Left ventricle myocardium inferior (tissue), 1 donor: ENCODE measurements at regions not wholly inside any gene's neighbourhood (a gene's known extent, or its start where the extent isn't known, plus 50 kb on each side); places are given as distances from the start of the nearest gene placed in this dataset.

Experiments
- DNase-seq: peaks from one replicate; pipeline ENCODE4 v3.0.0-alpha.2; 2020
- H3K27ac ChIP-seq: fragments of 200-600 bp; replicated peaks from 2 replicates; pipeline ENCODE4 v1.8.0; 2021
- H3K27me3 ChIP-seq: fragments of 200-600 bp; 2 replicates; pipeline ENCODE4 v1.8.0; 2021; ENCODE audit warnings: low read depth
- H3K36me3 ChIP-seq: fragments of 200-600 bp; 2 replicates; pipeline ENCODE4 v1.8.0; 2021
- H3K4me1 ChIP-seq: fragments of 200-600 bp; 2 replicates; pipeline ENCODE4 v1.8.0; 2021
- H3K4me3 ChIP-seq: fragments of 200-600 bp; 2 replicates; pipeline ENCODE4 v1.8.0; 2021; ENCODE audit warnings: mild to moderate bottlenecking, moderate library complexity
- H3K9me3 ChIP-seq: fragments of 200-600 bp; replicated peaks from 2 replicates; pipeline ENCODE4 v1.8.0; 2021
- intact Hi-C: fragments of 100-400 bp; cut with micrococcal nuclease; formaldehyde crosslinking; loops from one replicate; pipeline ENCODE4 v1.11.0; 2022
- TF ChIP-seq, protein P1 (sequence below): fragments of 200-600 bp; IDR thresholded peaks from 2 replicates; pipeline ENCODE4 v1.8.0; 2021; ENCODE audit warnings: antibody characterized with exemption, mild to moderate bottlenecking, borderline replicate concordance
- donor health status: DM: no; HTN: yes; CAD: no; lungs with severe emphysema.

DNA sequence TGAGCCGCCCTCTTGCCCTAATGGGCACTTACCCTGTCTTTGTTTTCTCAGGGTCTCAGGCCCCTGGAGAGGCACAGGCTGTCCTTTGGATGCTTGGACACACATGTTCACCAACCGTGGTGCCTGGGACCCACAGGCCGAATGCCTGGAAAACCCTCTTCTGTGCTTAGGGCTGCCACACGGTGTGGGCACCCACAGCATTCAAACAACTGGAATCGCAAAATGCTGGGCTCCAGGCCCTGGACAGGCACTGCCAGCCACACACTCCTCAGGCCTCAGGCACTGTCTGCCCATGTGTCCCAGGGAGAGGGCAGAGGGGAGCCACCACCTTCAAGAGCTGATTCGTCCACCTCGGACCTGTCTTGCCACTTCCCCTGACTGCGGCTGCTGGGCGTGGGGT lies 123.1 kb upstream of the ACKR3 start:
- intact Hi-C loops = no loop called here
- Histone ChIP-seq H3K9me3 (peaks cover 17% of the 10 kb centered on the region), H3K36me3 (no peaks in the 10 kb centered on the region), H3K4me3 (no peak overlapping the region), H3K4me1 (no peaks in the 10 kb centered on the region), H3K27ac (no peak overlapping the region), H3K27me3 (peaks cover 2% of the 10 kb centered on the region)
- TF ChIP-seq, protein P1, sequence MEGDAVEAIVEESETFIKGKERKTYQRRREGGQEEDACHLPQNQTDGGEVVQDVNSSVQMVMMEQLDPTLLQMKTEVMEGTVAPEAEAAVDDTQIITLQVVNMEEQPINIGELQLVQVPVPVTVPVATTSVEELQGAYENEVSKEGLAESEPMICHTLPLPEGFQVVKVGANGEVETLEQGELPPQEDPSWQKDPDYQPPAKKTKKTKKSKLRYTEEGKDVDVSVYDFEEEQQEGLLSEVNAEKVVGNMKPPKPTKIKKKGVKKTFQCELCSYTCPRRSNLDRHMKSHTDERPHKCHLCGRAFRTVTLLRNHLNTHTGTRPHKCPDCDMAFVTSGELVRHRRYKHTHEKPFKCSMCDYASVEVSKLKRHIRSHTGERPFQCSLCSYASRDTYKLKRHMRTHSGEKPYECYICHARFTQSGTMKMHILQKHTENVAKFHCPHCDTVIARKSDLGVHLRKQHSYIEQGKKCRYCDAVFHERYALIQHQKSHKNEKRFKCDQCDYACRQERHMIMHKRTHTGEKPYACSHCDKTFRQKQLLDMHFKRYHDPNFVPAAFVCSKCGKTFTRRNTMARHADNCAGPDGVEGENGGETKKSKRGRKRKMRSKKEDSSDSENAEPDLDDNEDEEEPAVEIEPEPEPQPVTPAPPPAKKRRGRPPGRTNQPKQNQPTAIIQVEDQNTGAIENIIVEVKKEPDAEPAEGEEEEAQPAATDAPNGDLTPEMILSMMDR = no peak
- DNase-seq = no peak

DNA sequence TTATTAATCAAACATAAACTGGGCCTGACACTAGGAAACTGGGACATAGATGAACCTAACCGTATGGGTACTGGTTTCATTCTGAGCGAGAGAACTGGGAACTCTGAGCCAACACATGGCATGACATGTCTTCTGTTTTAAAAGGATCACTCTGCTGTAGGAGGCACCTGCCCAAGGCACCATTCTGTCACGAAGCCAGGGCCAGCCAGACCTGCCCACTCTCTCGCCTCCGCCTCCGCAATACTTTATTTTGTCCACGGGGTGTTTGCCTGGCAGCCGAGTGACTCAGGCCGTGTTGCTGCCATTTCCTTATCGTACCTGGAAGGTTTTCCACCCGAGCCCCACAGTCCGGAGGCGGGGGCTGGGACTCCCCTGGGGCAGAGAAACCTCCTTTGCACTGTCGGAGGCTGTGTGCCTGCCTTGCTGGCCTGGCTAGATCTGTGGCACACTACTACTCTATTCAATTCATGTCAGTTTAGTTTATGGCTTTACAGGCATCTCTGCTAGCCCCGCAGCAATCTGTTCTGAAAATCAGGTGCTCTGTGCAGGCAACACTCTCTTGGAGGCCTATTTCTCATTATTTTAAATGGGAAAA lies 120.4 kb upstream of the ACKR3 start:
- no peaks in the 10 kb centered on the region for H3K4me1 ChIP-seq
- peaks cover 24% of the 10 kb centered on the region for H3K27me3 ChIP-seq
- H3K4me3 ChIP-seq = no peak overlapping the region
- TF ChIP-seq, protein P1 = no peak
- intact Hi-C loops = no loop called here
- H3K27ac ChIP-seq = no peak overlapping the region
- peaks cover 4% of the 10 kb centered on the region for H3K9me3 ChIP-seq
- no peaks in the 10 kb centered on the region for H3K36me3 ChIP-seq
- no peak for DNase-seq

DNA sequence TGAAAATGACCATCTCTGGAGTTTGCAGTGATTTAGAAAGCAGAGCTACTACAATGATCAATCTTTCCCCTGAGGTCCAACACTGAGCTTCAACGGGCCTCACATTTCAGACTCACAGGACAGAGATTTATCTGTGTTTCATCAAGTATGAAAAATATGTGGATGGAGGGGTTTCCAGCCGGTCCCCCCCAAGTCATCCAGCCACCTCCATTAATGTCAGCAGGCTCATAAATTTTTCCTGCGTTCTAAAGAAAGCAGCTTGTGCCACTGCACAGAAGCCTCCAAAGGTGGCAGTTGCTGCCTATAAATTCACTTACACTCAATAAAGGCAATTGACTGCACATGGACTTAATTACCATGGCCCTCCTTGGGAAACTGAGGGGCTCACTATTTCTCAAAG lies 117.4 kb upstream of the ACKR3 start:
- intact Hi-C loops = no loop called here
- H3K36me3 ChIP-seq = no peaks in the 10 kb centered on the region
- no peaks in the 10 kb centered on the region for H3K4me1 ChIP-seq
- TF ChIP-seq, protein P1 = no peak
- H3K27me3 ChIP-seq = peaks cover 24% of the 10 kb centered on the region
- no peak overlapping the region for H3K4me3 ChIP-seq
- H3K9me3 ChIP-seq = peaks cover 1% of the 10 kb centered on the region
- no peak overlapping the region for H3K27ac ChIP-seq
- no peak for DNase-seq

DNA sequence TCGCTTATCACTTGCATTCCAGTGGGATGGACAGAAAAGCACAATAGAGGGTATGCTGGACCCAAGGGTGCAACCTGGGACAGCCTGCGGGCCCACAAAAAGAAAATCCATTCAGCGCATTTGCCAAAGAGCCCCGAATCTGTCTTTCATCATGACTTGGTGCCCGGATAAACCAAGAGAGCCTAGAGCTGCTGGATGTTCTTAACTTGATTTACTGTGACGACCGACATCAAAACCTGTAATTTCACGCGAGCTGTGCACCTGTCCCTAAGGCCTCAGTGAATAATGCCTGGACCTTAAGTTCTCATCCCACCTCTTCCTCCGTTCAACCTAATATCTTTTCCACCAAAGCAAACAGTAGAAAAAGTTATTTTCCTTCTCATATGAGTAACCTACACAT lies 115.5 kb upstream of the ACKR3 start:
- intact Hi-C loops = no loop called here
- no peak overlapping the region for H3K27ac ChIP-seq
- no peak for DNase-seq
- no peaks in the 10 kb centered on the region for H3K36me3 ChIP-seq
- H3K4me3 ChIP-seq = no peak overlapping the region
- no peaks in the 10 kb centered on the region for H3K4me1 ChIP-seq
- TF ChIP-seq, protein P1 = no peak
- H3K9me3 ChIP-seq = peaks cover 9% of the 10 kb centered on the region
- H3K27me3 ChIP-seq = peaks cover 24% of the 10 kb centered on the region

DNA sequence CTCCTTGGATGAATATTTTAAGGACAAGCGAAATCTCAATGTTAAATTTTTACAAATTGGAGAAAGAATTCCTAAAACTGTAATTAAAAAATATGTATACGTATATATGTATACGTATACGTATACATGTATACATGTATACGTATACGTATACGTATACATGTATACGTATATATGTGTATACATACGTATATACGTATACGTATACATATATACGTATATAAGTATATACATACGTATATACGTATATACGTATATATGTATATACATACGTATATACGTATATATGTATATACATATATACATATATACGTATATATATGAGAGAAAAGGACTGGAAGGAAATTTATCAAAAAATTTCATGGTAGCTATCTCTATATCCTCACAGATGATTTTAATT lies 110.2 kb upstream of the ACKR3 start:
- peaks cover 19% of the 10 kb centered on the region for H3K9me3 ChIP-seq
- no peak for DNase-seq
- TF ChIP-seq, protein P1 = no peak
- intact Hi-C loops = no loop called here
- H3K27ac ChIP-seq = no peak overlapping the region
- no peak overlapping the region for H3K4me3 ChIP-seq
- H3K36me3 ChIP-seq = no peaks in the 10 kb centered on the region
- no peaks in the 10 kb centered on the region for H3K27me3 ChIP-seq
- no peaks in the 10 kb centered on the region for H3K4me1 ChIP-seq

DNA sequence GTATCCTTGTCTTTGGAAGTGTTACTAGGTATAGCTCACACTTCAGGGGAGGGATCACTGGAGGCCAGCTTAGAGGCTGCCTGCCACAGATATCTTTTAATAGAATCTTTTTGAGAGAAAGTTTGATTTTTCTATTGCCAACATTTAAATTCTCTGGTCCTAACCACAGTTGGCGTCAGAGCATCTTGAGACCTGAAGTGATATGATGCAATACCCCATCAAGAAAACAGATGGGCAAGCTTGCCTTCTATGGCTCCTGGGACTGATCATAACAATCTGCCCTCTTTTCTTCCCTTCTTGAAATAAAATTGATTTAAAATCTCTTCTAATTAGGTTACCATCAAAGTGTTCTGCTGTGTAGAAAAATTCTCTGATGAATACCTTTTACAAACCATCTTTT lies 105.5 kb upstream of the ACKR3 start:
- TF ChIP-seq, protein P1 = no peak
- Histone ChIP-seq H3K27ac (no peak overlapping the region), H3K9me3 (peaks cover 41% of the 10 kb centered on the region), H3K4me1 (no peaks in the 10 kb centered on the region), H3K27me3 (no peaks in the 10 kb centered on the region), H3K4me3 (no peak overlapping the region), H3K36me3 (no peaks in the 10 kb centered on the region)
- no peak for DNase-seq
- intact Hi-C loops = no loop called here
